B cell (primary cell): ENCODE measurements at regions not wholly inside any gene's neighbourhood (a gene's known extent, or its start where the extent isn't known, plus 50 kb on each side); places are given as distances from the start of the nearest gene placed in this dataset.

Experiments used
- ATAC-seq: fragments of 200-7000 bp; cut with Tn5 transposase; one replicate; pipeline ENCODE4 v1.10.0; 2021; ENCODE audit warnings: low read depth, mild to moderate bottlenecking, moderate number of reproducible peaks, moderate library complexity
- CTCF ChIA-PET: fragments of 350-600 bp; sonication (Branson Sonifier 250); formaldehyde crosslinking; loops from one replicate; lab custom pipeline; 2021; ENCODE audit warnings: antibody characterized with exemption, inconsistent platforms; lab: Charles Lee
- POLR2A ChIA-PET: fragments of 350-600 bp; sonication (Branson Sonifier 250); formaldehyde crosslinking; loops from one replicate; lab custom pipeline; 2021; ENCODE audit warnings: antibody characterized with exemption; lab: Charles Lee
- DNase-seq: peaks from one replicate; pipeline ENCODE4 v3.0.0; 2013
- H2AFZ ChIP-seq: 2 replicates; pipeline ENCODE4 v1.6.1; 2012; ENCODE audit warnings: mild to moderate bottlenecking, low read depth, low read length; ENCODE audit not compliant: insufficient read depth, poor library complexity, severe bottlenecking
- H3K27ac ChIP-seq, 2 donors: 1 replicate in 1 of 2; 2 replicates in 1 of 2; pipeline ENCODE4 v1.5.1; 2012 to 2013; ENCODE audit warnings: low read length in 2 of 2, mild to moderate bottlenecking in 2 of 2, moderate library complexity in 1 of 2
- H3K27me3 ChIP-seq, 4 experiments: fragments of 200-600 bp in 1 of 4; sonication (generic) in 1 of 4; replicated peaks in 1 of 4; 1 replicate in 2 of 4; 2 replicates in 2 of 4; pipeline versions ENCODE4 v1.6.1 to v1.7.0; 2013 to 2016; ENCODE audit warnings: low read length in 3 of 4, mild to moderate bottlenecking in 2 of 4, mixed read lengths in 1 of 4, moderate library complexity in 1 of 4; ENCODE audit not compliant: insufficient read depth in 4 of 4, control insufficient read depth in 3 of 4; ENCODE audit errors: control extremely low read depth in 1 of 4
- H3K36me3 ChIP-seq, 2 experiments: replicated peaks in 1 of 2; 1 replicate in 1 of 2; 2 replicates in 1 of 2; pipeline versions ENCODE4 v1.6.1 to v1.7.1; 2013; ENCODE audit warnings: low read length in 1 of 2; ENCODE audit not compliant: insufficient read depth in 2 of 2, control insufficient read depth in 1 of 2; ENCODE audit errors: control extremely low read depth in 1 of 2, extremely low read depth in 1 of 2
- H3K4me1 ChIP-seq, 2 donors: fragments of 200-600 bp in 1 of 2; sonication (generic) in 1 of 2; 1 replicate in 1 of 2; 2 replicates in 1 of 2; pipeline versions ENCODE4 v1.5.1 to v1.6.1; 2013 to 2017; ENCODE audit warnings: low read length in 2 of 2; ENCODE audit not compliant: control insufficient read depth in 2 of 2, insufficient read depth in 2 of 2
- H3K4me2 ChIP-seq: replicated peaks from 2 replicates; pipeline ENCODE3; 2012; ENCODE audit warnings: mild to moderate bottlenecking, low read depth, low read length; ENCODE audit not compliant: poor library complexity, severe bottlenecking
- H3K4me3 ChIP-seq, 5 experiments: fragments of 200-600 bp in 1 of 5; sonication (generic) in 1 of 5; 1 replicate in 3 of 5; 2 replicates in 2 of 5; pipeline versions ENCODE4 v1.5.1 to v1.7.0; 2011 to 2016; ENCODE audit warnings: low read length in 4 of 5, mild to moderate bottlenecking in 4 of 5, low read depth in 2 of 5, control low read depth in 1 of 5, moderate library complexity in 1 of 5; ENCODE audit not compliant: insufficient read depth in 1 of 5; ENCODE audit errors: control extremely low read depth in 1 of 5, extremely low read depth in 1 of 5
- H3K79me2 ChIP-seq: fragments of 200-600 bp; sonication (generic); one replicate; pipeline ENCODE4 v1.6.0; 2016; ENCODE audit warnings: low read length; ENCODE audit not compliant: control insufficient read depth, insufficient read depth
- H3K9ac ChIP-seq: fragments of 200-600 bp; sonication (generic); 2 replicates; pipeline ENCODE4 v1.6.1; 2017; ENCODE audit warnings: mild to moderate bottlenecking, low read length, moderate library complexity
- H3K9me3 ChIP-seq, 3 donors: one replicate each; pipeline versions ENCODE4 v1.6.1 to v1.7.1; 2013; ENCODE audit warnings: low read length in 2 of 3; ENCODE audit not compliant: control insufficient read depth in 2 of 3, insufficient read depth in 1 of 3; ENCODE audit errors: control extremely low read depth in 1 of 3
- H4K20me1 ChIP-seq: 2 replicates; pipeline ENCODE4 v1.6.0; 2012; ENCODE audit warnings: mild to moderate bottlenecking, low read length; ENCODE audit not compliant: insufficient read depth, control insufficient read depth, poor library complexity, severe bottlenecking
- H3K27ac Mint-ChIP-seq: one replicate; pipeline ENCODE4 v1.8.0; 2021; ENCODE audit warnings: mixed read lengths
- H3K27me3 Mint-ChIP-seq: one replicate; pipeline ENCODE4 v1.8.0; 2021; ENCODE audit warnings: mixed read lengths
- H3K4me1 Mint-ChIP-seq: one replicate; pipeline ENCODE4 v1.8.0; 2021; ENCODE audit warnings: mixed read lengths
- H3K4me3 Mint-ChIP-seq: one replicate; pipeline ENCODE4 v1.8.0; 2021; ENCODE audit warnings: mixed read lengths
- H3K9me3 Mint-ChIP-seq: one replicate; pipeline ENCODE4 v1.8.0; 2022; ENCODE audit warnings: mixed read lengths; ENCODE audit not compliant: insufficient read depth
- EZH2 ChIP-seq: IDR thresholded peaks from 2 replicates; pipeline ENCODE4 v1.6.1; 2012; ENCODE audit warnings: borderline replicate concordance, low read depth, mild to moderate bottlenecking, moderate library complexity, low read length; ENCODE audit not compliant: insufficient read depth, poor library complexity, severe bottlenecking
- WGBS: methylation state at CpG from one replicate; pipeline ENCODE4 v1.1.5; 2013; ENCODE audit warnings: missing lambda C conversion rate; ENCODE audit not compliant: insufficient coverage; 5-methylcytosine and 5-hydroxymethylcytosine counted together
- intact Hi-C: fragments of 100-400 bp; cut with micrococcal nuclease; formaldehyde crosslinking; loops from one replicate; pipeline ENCODE4 v1.10.0; 2022
- TF ChIP-seq, protein P1 (sequence below): fragments of 200-600 bp; IDR thresholded peaks from one replicate; pipeline ENCODE4 v1.8.0; 2022; ENCODE audit warnings: antibody characterized with exemption, mild to moderate bottlenecking

DNA sequence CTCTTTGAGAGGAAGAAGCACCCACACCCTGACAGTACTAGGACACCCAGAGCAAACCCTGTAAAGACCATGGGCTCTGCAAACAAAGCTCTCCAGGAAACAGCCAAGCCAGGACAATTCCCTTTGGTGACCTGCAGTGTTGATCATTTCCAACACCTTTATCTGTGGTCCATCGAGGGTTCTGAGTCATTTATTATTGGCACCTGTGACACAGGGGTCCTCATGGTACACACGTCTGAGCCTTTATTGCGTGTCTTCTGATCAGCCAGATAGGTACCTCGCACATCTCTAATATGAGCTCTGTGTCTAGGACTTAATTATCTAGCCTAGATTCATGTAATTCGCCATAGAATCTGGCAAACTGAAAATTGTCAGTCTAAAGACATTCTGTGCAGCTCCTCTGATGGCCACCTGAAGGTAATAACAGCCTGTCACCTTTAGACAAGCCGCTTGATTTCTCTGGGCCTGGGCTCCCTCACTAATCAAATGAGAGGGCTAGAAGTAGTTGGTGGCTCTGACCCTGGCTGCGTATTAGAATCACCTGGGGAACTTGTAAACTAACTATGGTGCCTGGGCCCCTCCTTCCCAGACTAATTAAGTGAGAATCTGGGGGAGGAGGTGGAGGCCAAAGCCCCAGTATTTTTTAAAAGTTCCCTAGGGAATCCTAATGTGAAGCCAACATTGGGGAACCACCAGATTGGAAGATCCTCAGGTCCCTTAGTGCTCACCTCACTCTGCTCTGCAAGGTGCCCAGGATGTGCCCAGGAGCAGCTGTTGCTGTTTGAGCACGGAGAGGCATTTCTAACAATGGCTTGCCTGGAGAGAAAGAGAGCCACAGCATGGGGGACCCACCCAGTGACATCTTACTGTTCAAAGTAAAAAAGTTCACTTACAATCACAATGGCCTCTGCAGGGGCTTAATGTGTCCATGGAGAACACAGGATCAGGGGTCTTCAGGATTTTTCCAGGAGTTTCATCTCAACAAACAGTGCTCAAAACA is 122.0 kb upstream of the ARID1B start:
- WGBS = 99% methylated on average over 7 of the region's 8 CpGs
- Histone ChIP-seq H3K9me3 (peaks cover 0 to under 1% (median 0%) of the 10 kb centered on the region in 3 donors), H3K27me3 (no peaks in the 10 kb centered on the region), H3K4me3 (no peak overlapping the region), H3K9ac (no peak overlapping the region), H4K20me1 (no peaks in the 10 kb centered on the region), H3K4me2 (no peak overlapping the region), H3K36me3 (no peaks in the 10 kb centered on the region), H3K4me1 (peaks cover 0 to 7% of the 10 kb centered on the region in 2 donors), H3K79me2 (no peaks in the 10 kb centered on the region), H2AFZ (no peak overlapping the region), H3K27ac (no peak overlapping the region)
- no peak for ATAC-seq
- H3K27ac Mint-ChIP-seq = no peak overlapping the region
- H3K4me1 Mint-ChIP-seq = peaks cover 12% of the 10 kb centered on the region
- H3K9me3 Mint-ChIP-seq = no peaks in the 10 kb centered on the region
- TF ChIP-seq, protein P1, sequence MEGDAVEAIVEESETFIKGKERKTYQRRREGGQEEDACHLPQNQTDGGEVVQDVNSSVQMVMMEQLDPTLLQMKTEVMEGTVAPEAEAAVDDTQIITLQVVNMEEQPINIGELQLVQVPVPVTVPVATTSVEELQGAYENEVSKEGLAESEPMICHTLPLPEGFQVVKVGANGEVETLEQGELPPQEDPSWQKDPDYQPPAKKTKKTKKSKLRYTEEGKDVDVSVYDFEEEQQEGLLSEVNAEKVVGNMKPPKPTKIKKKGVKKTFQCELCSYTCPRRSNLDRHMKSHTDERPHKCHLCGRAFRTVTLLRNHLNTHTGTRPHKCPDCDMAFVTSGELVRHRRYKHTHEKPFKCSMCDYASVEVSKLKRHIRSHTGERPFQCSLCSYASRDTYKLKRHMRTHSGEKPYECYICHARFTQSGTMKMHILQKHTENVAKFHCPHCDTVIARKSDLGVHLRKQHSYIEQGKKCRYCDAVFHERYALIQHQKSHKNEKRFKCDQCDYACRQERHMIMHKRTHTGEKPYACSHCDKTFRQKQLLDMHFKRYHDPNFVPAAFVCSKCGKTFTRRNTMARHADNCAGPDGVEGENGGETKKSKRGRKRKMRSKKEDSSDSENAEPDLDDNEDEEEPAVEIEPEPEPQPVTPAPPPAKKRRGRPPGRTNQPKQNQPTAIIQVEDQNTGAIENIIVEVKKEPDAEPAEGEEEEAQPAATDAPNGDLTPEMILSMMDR = no peak
- no peak for TF ChIP-seq EZH2
- no peak for DNase-seq
- POLR2A ChIA-PET = no interaction called here
- H3K27me3 Mint-ChIP-seq = no peaks in the 10 kb centered on the region
- intact Hi-C loops = no loop called here
- CTCF ChIA-PET = no interaction called here
- H3K4me3 Mint-ChIP-seq = no peak overlapping the region

DNA sequence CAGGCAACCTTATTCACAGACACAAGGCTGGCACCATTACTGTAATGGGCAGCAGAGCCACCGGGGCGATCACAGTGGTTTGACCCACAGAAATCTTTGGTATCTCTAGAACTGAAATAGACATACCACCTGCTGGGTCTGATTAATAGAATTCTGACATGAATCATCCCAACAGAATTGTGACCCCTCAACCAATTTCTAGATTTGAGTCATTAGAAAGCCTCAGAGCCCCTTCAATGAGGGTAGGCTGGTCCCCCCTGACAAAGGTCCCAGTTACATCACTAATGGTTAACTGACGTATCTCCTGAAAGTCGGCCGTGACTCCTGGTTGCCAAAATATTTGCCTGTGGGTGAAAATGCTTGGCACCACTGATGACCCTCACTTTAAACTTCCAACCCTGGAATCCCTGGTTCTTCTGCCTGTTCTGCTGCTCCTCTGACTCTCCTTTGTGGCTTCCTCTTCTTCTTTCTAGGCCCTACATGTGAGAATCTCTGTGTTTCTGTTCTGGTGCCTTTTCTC is 124.9 kb upstream of the ARID1B start:
- Histone ChIP-seq H3K4me1 (peaks cover 10 to 11% of the 10 kb centered on the region in 2 donors), H3K27me3 (no peaks in the 10 kb centered on the region), H3K4me3 (no peak overlapping the region), H3K79me2 (no peaks in the 10 kb centered on the region), H3K9me3 (peaks cover 0 to 5% (median 0%) of the 10 kb centered on the region in 3 donors), H4K20me1 (no peaks in the 10 kb centered on the region), H3K27ac (no peak overlapping the region), H2AFZ (no peak overlapping the region), H3K4me2 (no peak overlapping the region), H3K9ac (no peak overlapping the region), H3K36me3 (no peaks in the 10 kb centered on the region)
- no peak overlapping the region for H3K27ac Mint-ChIP-seq
- DNase-seq (no peak), ATAC-seq (no peak)
- H3K4me1 Mint-ChIP-seq = peaks cover 12% of the 10 kb centered on the region
- ChIA-PET POLR2A (no interaction called here), CTCF (no interaction called here)
- H3K27me3 Mint-ChIP-seq = peaks cover 3% of the 10 kb centered on the region
- H3K4me3 Mint-ChIP-seq = no peak overlapping the region
- WGBS = 78% methylated on average over 5 of the region's 5 CpGs
- TF ChIP-seq, protein P1 = no peak
- TF ChIP-seq EZH2 = no peak
- intact Hi-C loops = no loop called here
- no peaks in the 10 kb centered on the region for H3K9me3 Mint-ChIP-seq
